HEK293T (cell line): ENCODE measurements at regions not wholly inside any gene's neighbourhood (a gene's known extent, or its start where the extent isn't known, plus 50 kb on each side); places are given as distances from the start of the nearest gene placed in this dataset.

Experiments used
- ARNT ChIP-seq: fragments of 450-650 bp; IDR thresholded peaks from 2 replicates; pipeline ENCODE4 v1.6.1; 2017; ENCODE audit warnings: mild to moderate bottlenecking
- FOXM1 ChIP-seq: fragments of 450-650 bp; IDR thresholded peaks from 2 replicates; pipeline ENCODE4 v1.6.1; 2017; ENCODE audit warnings: mild to moderate bottlenecking, borderline replicate concordance
- SP1 ChIP-seq: fragments of 450-650 bp; IDR thresholded peaks from 2 replicates; pipeline ENCODE4 v1.6.1; 2017
- ZNF384 ChIP-seq: fragments of 450-650 bp; IDR thresholded peaks from 2 replicates; pipeline ENCODE4 v1.6.1; 2016

DNA sequence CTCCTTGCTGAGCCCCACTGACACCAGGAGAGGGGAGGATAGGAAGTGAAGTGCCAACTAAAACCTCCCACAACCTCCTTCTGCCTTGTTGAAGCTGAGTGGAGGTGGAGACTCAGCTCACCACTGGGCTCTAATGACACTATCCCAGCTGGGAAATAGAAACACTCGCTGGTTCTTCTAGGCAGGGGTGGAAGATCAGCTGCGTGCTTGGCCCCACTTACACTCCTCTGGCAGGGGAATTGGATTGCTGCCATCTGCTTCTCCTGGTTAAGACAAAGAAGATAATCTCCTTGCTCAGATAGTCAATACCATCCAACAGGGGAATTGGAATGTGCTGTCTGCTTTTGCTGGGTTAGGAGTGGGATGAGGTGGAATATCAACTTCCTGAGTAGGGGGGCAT is 392.5 kb downstream of the ZNF674 start:
- TF ChIP-seq ARNT (no peak), SP1 (no peak), ZNF384 (no peak), FOXM1 (no peak)
